IPS-NIHi7 (cell line): ENCODE measurements at regions not wholly inside any gene's neighbourhood (a gene's known extent, or its start where the extent isn't known, plus 50 kb on each side); places are given as distances from the start of the nearest gene placed in this dataset.
"Not testable (repeated sequence)": the region's sequence is repeated elsewhere in the genome, so short reads cannot be mapped to it uniquely, and the experiment has no call there.

Experiments
- DNase-seq: peaks from one replicate; pipeline ENCODE4 v3.0.0; 2012; ENCODE audit warnings: mixed read lengths; ENCODE audit errors: extremely low spot score

DNA sequence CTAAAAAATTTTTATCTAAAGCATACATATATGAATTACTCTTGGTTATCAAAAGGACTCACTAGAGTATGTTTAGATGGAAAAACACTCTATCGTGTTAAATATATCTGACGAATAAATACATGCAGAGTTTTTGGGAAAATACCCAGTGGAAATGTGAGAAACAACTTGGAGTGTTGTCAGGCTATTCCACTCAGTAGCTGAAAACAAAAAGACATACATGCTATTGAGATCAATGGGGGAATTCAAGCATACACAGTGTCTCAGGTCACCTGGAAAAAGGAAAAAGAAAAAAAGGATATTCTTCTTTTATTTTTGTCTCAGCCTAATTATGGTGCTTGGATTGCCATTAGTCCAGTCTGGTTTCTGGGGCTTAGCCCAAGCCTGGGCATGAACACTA lies 247.0 kb upstream of the LYPLAL1 start:
- DNase-seq: no peak

- DNase-seq: no peak
Measured at GRCh38 chr1:218930000-218930399, 243.7 kb upstream of the LYPLAL1 start.

DNA sequence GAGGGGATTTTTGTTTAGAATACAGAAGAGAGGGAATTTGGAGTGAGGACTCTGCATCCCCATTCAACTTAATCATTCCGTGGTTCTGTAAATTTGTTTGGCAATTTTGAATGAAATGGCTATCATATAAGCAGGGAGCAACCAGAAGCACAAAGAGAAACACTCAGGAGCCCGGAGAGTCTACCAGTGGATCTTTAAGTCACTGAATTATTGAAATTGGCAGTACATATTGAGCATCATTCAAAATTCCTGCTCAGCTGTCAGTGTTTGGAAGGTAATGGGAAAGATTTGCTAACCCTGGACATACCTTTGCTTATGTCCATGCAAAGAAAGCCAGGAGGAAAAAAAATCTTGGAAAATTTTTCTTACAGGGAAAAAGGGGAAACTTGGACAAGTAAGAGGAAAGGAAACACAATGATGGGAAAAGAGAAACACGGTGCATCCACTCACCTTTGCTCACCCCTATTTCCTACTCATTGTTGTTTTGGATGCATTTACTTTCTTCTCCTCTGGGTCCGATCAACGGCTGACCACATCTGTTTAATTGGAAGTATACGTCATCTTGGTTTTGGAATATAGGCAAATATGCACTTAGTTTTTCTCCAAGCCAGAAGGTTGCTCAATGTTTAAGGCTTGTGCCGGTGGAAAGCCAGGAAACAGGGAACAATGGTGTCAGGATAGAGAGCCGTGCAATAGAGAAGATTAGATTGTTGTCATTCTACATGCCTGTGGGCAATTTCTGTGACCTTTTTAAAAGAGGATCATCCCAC lies 243.0 kb upstream of the LYPLAL1 start:
- DNase-seq: no peak

GRCh38 chr1:218931324-218931723 lies 242.4 kb upstream of the LYPLAL1 start:
- DNase-seq: no peak

- no peak for DNase-seq
Measured at GRCh38 chr1:218933513-218933912, 240.2 kb upstream of the LYPLAL1 start.

DNA sequence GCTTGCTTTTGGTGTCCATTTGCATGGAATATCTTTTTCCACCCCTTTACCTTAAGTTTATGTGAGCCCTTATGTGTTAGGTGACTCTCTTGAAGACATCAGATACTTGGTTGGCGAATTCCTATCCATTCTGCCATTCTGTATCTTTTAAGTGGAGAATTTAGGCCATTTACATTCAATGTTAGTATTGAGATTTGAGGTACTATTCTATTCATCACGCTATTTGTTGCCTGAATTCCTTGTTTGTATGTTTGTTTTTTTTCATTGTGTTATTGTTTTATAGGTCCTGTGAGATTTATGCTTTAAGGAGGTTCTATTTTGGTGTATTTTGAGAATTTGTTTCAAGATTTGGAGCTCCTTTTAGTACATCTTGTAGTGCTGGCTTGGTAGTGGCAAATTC lies 238.3 kb upstream of the LYPLAL1 start:
- not testable (repeated sequence) for DNase-seq

DNA sequence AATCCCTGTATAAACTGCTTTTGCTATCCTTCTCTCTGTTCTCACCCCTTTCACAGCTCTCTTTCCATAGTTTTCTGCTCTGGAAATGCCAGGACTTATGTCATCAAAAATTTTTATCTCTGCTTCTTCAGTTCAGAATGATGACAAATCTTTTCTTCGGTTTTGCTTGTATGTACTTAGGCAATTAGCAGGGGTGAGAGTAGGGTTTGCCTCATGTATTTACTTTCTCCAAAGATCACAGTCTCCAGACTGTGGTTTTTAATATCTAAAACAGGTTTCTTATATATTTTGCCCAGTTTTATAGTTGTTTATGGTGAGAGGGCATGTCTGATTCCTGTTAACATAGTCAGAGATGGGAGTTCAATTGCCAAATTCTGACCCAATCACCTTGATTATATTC lies 235.4 kb upstream of the LYPLAL1 start:
- DNase-seq: no peak

GRCh38 chr1:218939095-218939494 lies 234.6 kb upstream of the LYPLAL1 start:
- DNase-seq: no peak

DNA sequence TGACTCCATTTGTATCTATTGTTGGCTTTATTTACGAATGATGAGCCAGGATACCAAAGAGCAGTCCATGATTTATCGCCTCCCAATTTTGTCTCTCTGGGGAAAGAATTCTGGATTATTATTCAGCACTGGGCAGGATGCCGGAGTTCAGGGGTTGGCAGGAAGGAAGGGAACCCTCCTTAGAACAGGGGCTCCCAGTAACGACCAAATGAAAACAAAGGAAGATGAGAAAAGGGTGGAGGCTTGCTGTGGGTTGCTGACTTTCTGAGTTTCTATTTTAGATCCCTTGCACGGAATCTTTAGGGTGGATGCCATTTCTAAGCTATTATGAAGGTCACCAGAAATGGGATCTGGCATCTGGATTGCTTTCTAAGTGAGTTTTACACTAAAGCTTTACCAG lies 231.2 kb upstream of the LYPLAL1 start:
- DNase-seq: no peak

DNA sequence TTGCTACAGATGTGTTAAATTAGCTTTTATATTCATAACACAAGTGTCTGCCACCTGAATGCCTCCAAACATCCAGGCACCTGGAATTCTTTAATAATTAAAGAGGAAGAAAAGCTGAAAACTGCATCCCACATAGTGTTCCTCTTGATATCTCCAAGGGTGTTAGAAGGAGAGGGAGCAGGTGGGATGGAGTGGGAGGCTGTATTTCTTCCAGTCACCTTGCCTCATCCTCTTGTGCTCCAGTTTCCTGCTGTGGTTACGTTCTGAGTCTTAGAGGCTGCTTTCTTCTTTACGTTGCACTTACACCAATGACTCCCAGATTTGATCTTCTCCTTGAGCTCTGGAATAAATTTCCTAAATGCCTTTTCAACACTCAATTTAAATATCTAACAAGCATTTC lies 230.3 kb upstream of the LYPLAL1 start:
- DNase-seq: no peak

GRCh38 chr1:218945050-218945449 lies 228.6 kb upstream of the LYPLAL1 start:
- DNase-seq: no peak

DNA sequence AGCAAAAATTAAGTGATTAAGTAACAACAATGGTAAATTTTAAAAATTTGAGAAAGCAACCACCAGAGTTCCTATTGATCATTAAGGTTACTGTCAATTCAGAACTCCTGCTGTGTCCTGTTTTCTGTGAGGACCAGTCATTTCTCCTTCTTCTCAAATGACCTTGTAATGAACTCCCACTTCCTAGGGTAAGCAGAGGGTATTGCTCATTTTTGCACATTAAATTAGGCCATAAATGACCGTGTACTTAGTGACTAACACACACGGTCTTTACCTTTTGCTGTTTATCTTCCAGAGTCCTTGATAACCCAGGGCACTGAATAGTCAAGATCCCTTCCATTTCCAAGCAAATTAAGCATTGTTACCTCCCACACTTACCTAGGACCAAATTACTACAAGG lies 227.5 kb upstream of the LYPLAL1 start:
- no peak for DNase-seq

- no peak for DNase-seq
Measured at GRCh38 chr1:218948446-218948845, 225.2 kb upstream of the LYPLAL1 start.

DNA sequence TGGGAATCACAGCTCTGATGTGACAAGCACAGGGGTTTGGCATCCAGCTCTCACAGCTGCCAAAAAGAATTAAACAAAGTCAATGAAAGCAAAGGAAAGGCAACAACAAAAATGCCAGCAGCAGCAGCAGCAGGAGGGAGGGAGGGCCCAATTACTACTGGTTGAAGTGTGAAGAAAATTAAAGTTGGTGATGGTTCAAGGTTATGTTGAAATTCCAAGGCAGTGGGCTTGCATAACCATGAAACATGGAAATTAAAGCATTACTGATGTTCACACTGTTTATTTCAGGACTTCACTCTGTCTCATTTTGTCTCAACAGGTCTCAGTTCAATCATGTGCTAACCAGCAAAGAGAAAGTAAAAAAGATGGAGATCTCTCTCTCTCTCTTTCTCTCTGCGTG lies 220.3 kb upstream of the LYPLAL1 start:
- DNase-seq: no peak

- no peak for DNase-seq
Measured at GRCh38 chr1:218957971-218958370, 215.7 kb upstream of the LYPLAL1 start.

DNA sequence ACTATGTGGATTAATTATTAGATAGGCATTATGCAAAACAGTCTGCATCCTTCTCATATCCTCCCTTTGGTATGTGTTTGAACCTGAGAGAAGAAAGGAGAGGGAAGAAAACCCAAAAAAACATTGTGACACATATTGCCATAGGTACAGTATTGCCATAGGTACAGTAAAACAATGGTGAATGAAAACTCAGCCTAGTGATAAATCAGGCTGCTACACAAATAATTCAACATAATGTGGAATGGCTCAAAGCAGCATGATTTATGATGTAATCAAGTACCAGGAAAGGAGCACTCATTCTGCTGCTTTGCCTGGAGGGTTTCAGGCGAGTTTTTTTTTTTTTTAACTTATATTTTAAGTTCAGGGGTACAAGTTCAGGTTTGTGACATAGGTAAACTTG lies 213.9 kb upstream of the LYPLAL1 start:
- no peak for DNase-seq

DNA sequence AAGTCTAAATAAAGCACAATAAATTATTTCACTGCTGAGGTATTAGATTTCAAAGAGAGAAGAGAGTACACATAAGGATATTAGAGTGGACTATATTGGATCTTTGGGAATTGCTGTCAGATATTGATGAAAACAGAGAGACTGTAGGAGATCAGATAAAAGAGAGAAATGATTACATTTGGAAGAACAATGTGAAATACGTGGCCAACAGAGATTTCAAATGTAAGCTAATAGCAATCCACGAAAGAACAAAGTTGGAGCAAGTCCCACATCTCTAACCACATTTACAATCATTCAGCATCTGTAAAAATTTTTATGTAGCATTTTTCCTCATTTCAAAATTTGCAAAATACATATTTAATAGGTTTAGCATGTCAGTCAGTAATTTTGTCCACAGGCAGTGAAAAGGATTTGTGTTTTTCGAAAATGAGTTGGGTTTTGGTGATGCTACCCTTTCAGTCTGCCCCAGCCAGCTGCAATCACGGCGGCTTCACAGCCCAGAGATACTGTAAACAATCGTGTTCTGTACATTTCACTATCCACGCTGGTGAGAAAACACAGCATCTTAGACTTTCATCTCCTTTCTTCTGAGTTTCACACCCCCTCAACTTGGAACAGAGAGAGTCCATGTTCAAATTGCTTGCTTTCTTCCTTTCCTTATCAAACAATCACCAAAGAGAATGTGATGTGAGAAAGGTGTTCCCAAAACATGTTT lies 209.1 kb upstream of the LYPLAL1 start:
- no peak for DNase-seq

DNA sequence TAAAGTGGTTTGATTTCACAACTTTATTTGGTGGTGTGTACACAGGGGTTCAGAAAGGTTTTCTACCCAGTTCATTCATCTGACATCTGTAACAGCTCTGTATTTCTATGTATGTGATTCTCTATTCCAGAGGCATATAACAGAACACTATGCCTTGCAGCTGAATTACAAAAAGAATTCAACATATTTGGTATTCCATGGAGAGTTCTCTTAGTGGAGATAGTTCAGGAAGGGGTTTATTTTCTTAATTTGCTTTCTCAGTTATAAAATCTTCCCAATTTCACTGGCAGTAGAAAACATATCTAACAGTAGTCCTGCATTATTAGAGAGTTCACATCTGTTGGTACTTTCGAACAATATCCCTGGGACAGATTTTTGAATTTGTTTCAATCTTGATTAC lies 207.9 kb upstream of the LYPLAL1 start:
- DNase-seq: no peak

DNA sequence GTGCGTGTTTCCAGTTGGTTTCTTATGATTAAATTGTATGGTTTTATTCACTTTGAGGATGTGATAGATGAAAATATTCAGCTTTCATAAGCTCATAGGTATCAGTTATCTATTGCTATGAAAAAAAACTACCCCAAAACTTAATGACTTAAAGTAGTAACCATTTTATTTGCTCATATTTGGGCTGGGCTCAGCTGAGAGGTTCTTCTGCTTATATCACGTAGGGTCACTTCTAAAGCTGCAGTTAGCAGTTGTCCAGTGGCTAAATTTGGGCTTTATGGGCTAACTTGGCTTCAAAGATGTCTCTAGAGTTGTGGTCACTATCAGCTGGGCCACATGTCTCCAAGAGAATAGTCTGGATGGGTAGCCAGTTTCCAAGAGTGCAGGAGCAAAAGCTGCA lies 206.4 kb upstream of the LYPLAL1 start:
- DNase-seq: no peak

- DNase-seq: no peak
Measured at GRCh38 chr1:218967836-218968235, 205.8 kb upstream of the LYPLAL1 start.

- DNase-seq: no peak
Measured at GRCh38 chr1:218969006-218969405, 204.7 kb upstream of the LYPLAL1 start.

DNA sequence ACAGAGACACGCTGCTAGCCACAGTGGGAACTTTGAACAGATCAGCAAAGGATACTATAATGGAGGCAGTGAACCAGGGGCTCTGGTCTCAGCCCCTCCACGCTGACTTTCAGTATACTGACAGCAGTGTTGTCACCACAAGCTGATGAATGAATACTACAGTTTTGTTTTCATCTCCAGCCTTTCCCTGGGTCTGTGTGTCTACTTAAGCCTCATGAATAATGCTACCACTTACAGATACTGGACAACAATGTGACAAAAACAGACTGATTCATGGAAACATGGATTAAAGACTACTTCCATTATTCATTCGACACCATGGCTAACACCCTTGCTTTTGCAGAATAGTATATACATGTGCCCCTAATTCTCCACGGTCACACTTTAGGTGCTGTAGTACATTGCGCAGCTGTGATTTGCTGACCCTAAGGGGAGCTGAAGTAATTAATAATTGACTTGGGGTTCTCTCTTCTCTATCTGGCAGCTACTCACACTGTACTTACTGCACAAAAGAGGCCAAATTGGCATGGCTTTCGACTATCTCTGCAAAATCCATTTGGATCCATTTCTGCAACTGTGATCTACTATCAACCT lies 203.2 kb upstream of the LYPLAL1 start:
- no peak for DNase-seq

DNA sequence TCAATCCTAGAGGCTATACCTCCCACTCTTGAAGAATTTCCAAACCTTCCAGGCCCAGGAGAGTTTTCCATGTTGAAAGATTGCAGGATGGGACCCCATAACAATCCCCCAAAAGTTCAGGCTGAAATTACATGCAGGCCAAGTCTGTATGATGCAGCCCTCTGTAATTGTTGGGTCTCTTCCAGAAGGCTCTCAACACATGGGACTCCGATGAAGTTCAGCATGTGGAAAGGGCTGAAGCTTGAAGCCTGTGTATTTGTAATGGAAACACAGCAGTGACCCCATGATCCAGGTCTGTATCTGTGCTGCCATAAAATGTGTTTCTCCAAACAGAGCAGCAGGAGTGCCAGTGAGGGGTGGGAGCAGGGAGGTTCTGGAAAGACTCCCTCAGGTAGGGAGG lies 202.5 kb upstream of the LYPLAL1 start:
- no peak for DNase-seq
